K562 (cell line): ENCODE measurements at regions not wholly inside any gene's neighbourhood (a gene's known extent, or its start where the extent isn't known, plus 50 kb on each side); places are given as distances from the start of the nearest gene placed in this dataset.

Experiments
- ATAC-seq: fragments of 200-7000 bp; cut with Tn5 transposase; 3 replicates; pipeline ENCODE4 v1.9.1; 2020; ENCODE audit warnings: moderate library complexity
- BruUV-seq: library from RNA; stranded (reverse); fragments of 400-500 nt; replicated peaks from 2 replicates; lab custom pipeline; 2021; lab: Mats Ljungman, UMichigan
- CTCF ChIA-PET: fragments of 300-600 bp; formaldehyde crosslinking; extraction: SDS; loops from one replicate; lab custom pipeline; 2021; ENCODE audit warnings: low intra/inter-chr PET ratio; lab: Yijun Ruan, JAX
- POLR2A ChIA-PET: fragments of 300-600, 350-650 bp; sonication (Branson Sonifier 250); formaldehyde crosslinking; extraction: SDS; loops from one replicate; lab custom pipeline; 2021; ENCODE audit warnings: antibody characterized with exemption, inconsistent platforms; lab: Yijun Ruan, JAX
- DNase-seq, 4 experiments: peaks; one replicate each; pipeline versions ENCODE4 v3.0.0 to v3.0.0-alpha.2; 2011 to 2018; ENCODE audit warnings: low spot score in 3 of 4, mixed read lengths in 3 of 4; ENCODE audit errors: extremely low read depth in 1 of 4
- FAIRE-seq: peaks from 2 replicates; lab custom pipeline; 2011; peaks lifted over from hg19 to GRCh38; lab: Jason Lieb, UNC
- H2AFZ ChIP-seq: 2 replicates; pipeline ENCODE4 v1.6.0; 2011; ENCODE audit warnings: low read depth, low read length, control low read depth, inconsistent platforms
- H3K27ac ChIP-seq: fragments of 200-600 bp; 3 replicates; pipeline ENCODE4 v1.8.0; 2011; ENCODE audit warnings: low read depth, mild to moderate bottlenecking, control low read depth, inconsistent platforms, low read length, moderate library complexity, mixed read lengths; ENCODE audit errors: extremely low read depth
- H3K27me3 ChIP-seq, 2 experiments: fragments of 300-600 bp in 1 of 2; 2 replicates in 1 of 2; 3 replicates in 1 of 2; pipeline versions ENCODE4 v1.6.0 to v1.8.0; 2011; ENCODE audit warnings: inconsistent platforms in 2 of 2, low read length in 2 of 2, mild to moderate bottlenecking in 1 of 2, mixed read lengths in 1 of 2, moderate library complexity in 1 of 2; ENCODE audit not compliant: control insufficient read depth in 2 of 2, insufficient read depth in 2 of 2
- H3K36me3 ChIP-seq: fragments of 300-600 bp; 3 replicates; pipeline ENCODE4 v1.8.0; 2011; ENCODE audit warnings: mild to moderate bottlenecking, low read length, inconsistent platforms; ENCODE audit not compliant: control insufficient read depth, insufficient read depth
- H3K4me1 ChIP-seq, 2 experiments: fragments of 200-600 bp in 1 of 2; replicated peaks in 1 of 2; 2 replicates in 1 of 2; 3 replicates in 1 of 2; pipeline versions ENCODE4 v1.5.1 to v1.8.0; 2011; ENCODE audit warnings: inconsistent platforms in 2 of 2, low read length in 2 of 2, mild to moderate bottlenecking in 1 of 2, mixed read lengths in 1 of 2, moderate library complexity in 1 of 2; ENCODE audit not compliant: control insufficient read depth in 2 of 2, insufficient read depth in 2 of 2
- H3K4me2 ChIP-seq: 2 replicates; pipeline ENCODE4 v1.6.1; 2011; ENCODE audit warnings: low read length, control low read depth, inconsistent platforms, mixed read lengths; ENCODE audit not compliant: insufficient read depth
- H3K4me3 ChIP-seq: fragments of 200-600 bp; sonication (generic), shearing (Covaris generic); 2 replicates; pipeline ENCODE4 v1.5.1; 2016; ENCODE audit warnings: control low read depth, inconsistent platforms
- H3K79me2 ChIP-seq: fragments of 200-600 bp; 3 replicates; pipeline ENCODE4 v1.8.0; 2011; ENCODE audit warnings: low read length, inconsistent platforms; ENCODE audit not compliant: control insufficient read depth, insufficient read depth
- H3K9ac ChIP-seq, 2 experiments: 2 replicates each; pipeline versions ENCODE4 v1.6.0 to v1.6.1; 2011; ENCODE audit warnings: low read depth in 2 of 2, low read length in 2 of 2, control low read depth in 1 of 2, inconsistent platforms in 1 of 2, mild to moderate bottlenecking in 1 of 2, mixed read lengths in 1 of 2; ENCODE audit not compliant: insufficient read depth in 1 of 2
- H3K9me1 ChIP-seq: one replicate; pipeline ENCODE4 v1.6.0; 2011; ENCODE audit warnings: inconsistent platforms, mild to moderate bottlenecking, low read length, moderate library complexity; ENCODE audit not compliant: control insufficient read depth, insufficient read depth
- H3K9me3 ChIP-seq: replicated peaks from 2 replicates; pipeline ENCODE4 v1.5.1; 2011; ENCODE audit warnings: low read depth, low read length, inconsistent platforms; ENCODE audit not compliant: control insufficient read depth, insufficient read depth
- H4K20me1 ChIP-seq: replicated peaks from 2 replicates; pipeline ENCODE4 v1.6.1; 2011; ENCODE audit warnings: low read length, inconsistent platforms, mixed read lengths; ENCODE audit not compliant: control insufficient read depth, insufficient read depth
- CHCHD3 ChIP-seq: fragments of 250-450 bp; sonication (Bioruptor Pico); IDR thresholded peaks from 2 replicates; pipeline ENCODE4 v2.1.2; 2022; ENCODE audit warnings: mild to moderate bottlenecking
- KLF10 ChIP-seq: fragments of 250-450 bp; sonication (Bioruptor Pico); IDR thresholded peaks from 2 replicates; pipeline ENCODE4 v1.6.1; 2021; ENCODE audit warnings: matching md5 sums
- SP1 ChIP-seq: sonication (generic); formaldehyde crosslinking; IDR thresholded peaks from 2 replicates; pipeline ENCODE4 v1.8.1; 2022; ENCODE audit warnings: mild to moderate bottlenecking, missing genetic modification reagents
- TFE3 ChIP-seq: fragments of 450-650 bp; formaldehyde crosslinking; IDR thresholded peaks from 2 replicates; pipeline ENCODE4 v1.4.0; 2020; ENCODE audit warnings: mild to moderate bottlenecking, mixed read lengths
- WGBS: fragments of 100-300 bp; shearing (Covaris generic); methylation state at CpG from one replicate; pipeline ENCODE4 v1.1.6; 2016; ENCODE audit warnings: low coverage, mixed read lengths; ENCODE audit not compliant: insufficient coverage; ENCODE audit errors: missing lambda C conversion rate; 5-methylcytosine and 5-hydroxymethylcytosine counted together
- in situ Hi-C: fragments of 300-500 bp; cut with MboI; formaldehyde crosslinking; loops from 4 replicates; pipeline ENCODE4 v1.15.0; 2018; ENCODE audit warnings: inconsistent platforms, mixed read lengths
- intact Hi-C: fragments of 100-400 bp; cut with micrococcal nuclease; formaldehyde crosslinking; loops from 2 replicates; pipeline ENCODE4 v1.14.2; 2022

DNA sequence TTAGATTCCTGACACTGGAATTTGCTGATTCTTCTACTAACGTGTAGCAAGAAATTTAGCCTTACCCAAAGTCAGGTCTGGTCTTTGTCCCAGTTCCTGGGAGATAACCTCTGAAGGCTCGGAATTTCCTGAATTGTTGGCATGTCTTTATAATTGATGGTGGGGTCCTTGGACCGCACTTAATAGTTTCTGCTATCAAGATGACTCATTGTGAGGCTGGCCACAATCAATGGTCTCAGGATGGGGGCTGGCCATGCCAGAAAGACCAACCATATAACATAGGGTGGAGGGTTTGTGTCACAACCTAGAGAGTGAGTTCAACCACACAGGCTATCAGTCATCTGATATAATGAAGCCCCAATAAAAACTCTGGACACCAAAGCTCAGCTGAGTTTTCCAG lies 259.7 kb downstream of the DAD1 start (continued):
- TF ChIP-seq TFE3, result no peak
- TF ChIP-seq SP1 (CRISPR knock-in tag), result no peak
- no peak for TF ChIP-seq CHCHD3 (CRISPR knock-in tag)

GRCh38 chr14:22325676-22326400 lies 263.2 kb downstream of the DAD1 start:
- in situ Hi-C loops, result no loop called here

More at GRCh38 chr14:22325676-22326400, 263.2 kb downstream of the DAD1 start:
- Histone ChIP-seq H3K36me3 (no peaks in the 10 kb centered on the region), H3K4me1 (no peaks in the 10 kb centered on the region), H3K27me3 (no peaks in the 10 kb centered on the region), H3K27ac (no peak overlapping the region), H3K9me3 (no peaks in the 10 kb centered on the region), H3K79me2 (no peaks in the 10 kb centered on the region), H4K20me1 (no peaks in the 10 kb centered on the region), H3K9ac (no peak overlapping the region), H3K4me3 (no peak overlapping the region), H3K4me2 (no peak overlapping the region), H3K9me1 (no peaks in the 10 kb centered on the region), H2AFZ (no peak overlapping the region)
- ChIA-PET CTCF (no interaction called here), POLR2A (interaction anchor here (1.1 to 1.3 kb wide), 2 partner anchors 13 to 55 kb away, joined by 3 to 4 read pairs; no protein-coding TSS in a partner anchor)
- FAIRE-seq (no peak), ATAC-seq (no peak), DNase-seq (no peak)
- BruUV-seq, result no TSS peak
- intact Hi-C loops, result no loop called here
- no peak for TF ChIP-seq KLF10
- WGBS, result 5% methylated on average over 2 of the region's 2 CpGs
